ENCODE measurements at regions not wholly inside any gene's neighbourhood (a gene's known extent, or its start where the extent isn't known, plus 50 kb on each side); places are given as distances from the start of the nearest gene placed in this dataset.
A peak's percentile ranks its signal among the peaks of the same experiment; 100 is the strongest.

GRCh38 chr6:144647406-144647964 lies 362.4 kb downstream of the UTRN start:
- Histone ChIP-seq H3K36me3 (replicated peaks in 1 of 2; ENCODE audit: control insufficient read depth in 1 of 2, insufficient read depth in 2 of 2, low read length in 2 of 2) (no peaks in the 10 kb centered on the region; a peak in 1 of 5 replicates), H3K4me1 (ENCODE audit: insufficient read depth, low read length) (peaks cover 91% of the 10 kb centered on the region), H3K9ac (ENCODE audit: insufficient read depth, low read depth, low read length) (peak overlapping the region; percentile 56), H4K20me1 (ENCODE audit: insufficient read depth, low read length) (no peaks in the 10 kb centered on the region), H2AFZ (ENCODE audit: low read length) (no peak overlapping the region), H3K4me2 (ENCODE audit: low read depth, low read length) (peak overlapping the region; percentile 68), H3K27me3 (ENCODE audit: control insufficient read depth in 1 of 2, insufficient read depth in 2 of 2, low read length in 2 of 2) (no peaks in the 10 kb centered on the region), H3K4me3 (replicated peaks in 1 of 3; ENCODE audit: insufficient read depth in 1 of 3, low read depth in 2 of 3, low read length in 3 of 3) (peak overlapping the region in 2 of 3 experiments; percentile 13 to 31; a peak in 1 of 6 replicates), H3K9me3 (ENCODE audit: low read length) (no peaks in the 10 kb centered on the region), H3K79me2 (ENCODE audit: insufficient read depth, low read length) (peaks cover 9% of the 10 kb centered on the region), H3K27ac (ENCODE audit: extremely low read length, insufficient read depth, low read length) (peak overlapping the region; percentile 83)
- ChIA-PET POLR2A (interaction anchor here (0.9 to 2.1 kb wide), 4 partner anchors 13 to 58 kb away, joined by 3 to 26 read pairs (median 4); no protein-coding TSS in a partner anchor), CTCF (ENCODE audit: low intra/inter-chr PET ratio, low total read pairs) (no interaction called here)
- peak; percentile 46 for DNase-seq (ENCODE audit: low spot score)
- intact Hi-C loops (cut with micrococcal nuclease; ENCODE audit: unreplicated experiment): loop anchor here (2.0 kb wide), 1 partner anchor 13 kb away; no protein-coding TSS in a partner anchor
- BruUV-seq (replicated peaks): no TSS peak
- in situ Hi-C loops (cut with HindIII; ENCODE audit: extremely low pct_ligation_motif_present, low pct_unique_long_range_greater_than_20kb): no loop called here
- ATAC-seq: peak; percentile 20
- WGBS (ENCODE audit: low lambda C conversion rate): 88% methylated on average over 6 of the region's 6 CpGs
- no peak for FAIRE-seq
- TF ChIP-seq MBD4 (IDR thresholded peaks at IDR 0.05; ENCODE audit: borderline replicate concordance, low read length) (no peak), ZNF570 (CRISPR knock-in tag; IDR thresholded peaks at IDR 0.05; ENCODE audit: borderline replicate concordance) (no peak), ZBTB26 (CRISPR knock-in tag; IDR thresholded peaks at IDR 0.05; ENCODE audit: borderline replicate concordance) (no peak), ZNF644 (CRISPR knock-in tag; IDR thresholded peaks at IDR 0.05; ENCODE audit: low read depth) (0 out of 2 replicates have a peak, but pooled peaks have one; percentile 21), ATF6 (CRISPR knock-in tag; conservative IDR thresholded peaks at IDR 0.05) (no peak), ZFX (CRISPR knock-in tag; IDR thresholded peaks at IDR 0.05; ENCODE audit: low read depth) (no peak), ZNF10 (CRISPR knock-in tag; IDR thresholded peaks at IDR 0.05; ENCODE audit: borderline replicate concordance, low read depth) (no peak), ZNF282 (IDR thresholded peaks at IDR 0.05; ENCODE audit: partially characterized antibody) (no peak), PHF8 (CRISPR knock-in tag; IDR thresholded peaks at IDR 0.05) (no peak), NFAT5 (CRISPR knock-in tag; IDR thresholded peaks at IDR 0.05) (no peak), PHF21A (CRISPR knock-in tag; IDR thresholded peaks at IDR 0.05) (no peak), SNRNP70 (IDR thresholded peaks at IDR 0.05; ENCODE audit: low read depth, low read length) (no peak), CEBPB (IDR thresholded peaks at IDR 0.05; ENCODE audit: borderline replicate concordance, low read depth, low read length) (no peak), HES4 (CRISPR knock-in tag; IDR thresholded peaks at IDR 0.05; ENCODE audit: borderline replicate concordance) (no peak), TEF (CRISPR knock-in tag; IDR thresholded peaks at IDR 0.05) (no peak), HMGA1 (CRISPR knock-in tag; conservative IDR thresholded peaks at IDR 0.05) (no peak)

Data from HepG2 (cell line).